ENCODE measurements at regions not wholly inside any gene's neighbourhood (a gene's known extent, or its start where the extent isn't known, plus 50 kb on each side); places are given as distances from the start of the nearest gene placed in this dataset.

GRCh38 chr14:61125867-61126572 lies 145.0 kb downstream of the SLC38A6 start:
- DNase-seq (ENCODE audit: low spot score): no peak
- in situ Hi-C loops (cut with MboI; ENCODE audit: low sequenced_read_pairs, unreplicated experiment): no loop called here
- TF ChIP-seq CTCF (IDR thresholded peaks at IDR 0.05; ENCODE audit: borderline replicate concordance, control extremely low read depth, extremely low read depth, insufficient read depth, missing control alignments): no peak

GRCh38 chr14:61125041-61125866 lies 144.2 kb downstream of the SLC38A6 start:
- in situ Hi-C loops (cut with MboI; ENCODE audit: low sequenced_read_pairs, unreplicated experiment): no loop called here

GRCh38 chr14:61122862-61123261 lies 141.8 kb downstream of the SLC38A6 start:
- no peak for TF ChIP-seq CTCF (IDR thresholded peaks at IDR 0.05; ENCODE audit: borderline replicate concordance, control extremely low read depth, extremely low read depth, insufficient read depth, missing control alignments)
- in situ Hi-C loops (cut with MboI; ENCODE audit: low sequenced_read_pairs, unreplicated experiment): no loop called here
- no peak for DNase-seq (ENCODE audit: low spot score)

More at GRCh38 chr14:61125041-61125866, 144.2 kb downstream of the SLC38A6 start:
- no peak for DNase-seq (ENCODE audit: low spot score)
- TF ChIP-seq CTCF (IDR thresholded peaks at IDR 0.05; ENCODE audit: borderline replicate concordance, control extremely low read depth, extremely low read depth, insufficient read depth, missing control alignments): no peak

- DNase-seq (ENCODE audit: low spot score): no peak
- in situ Hi-C loops (cut with MboI; ENCODE audit: low sequenced_read_pairs, unreplicated experiment): no loop called here
Measured at GRCh38 chr14:61121355-61121787, 140.3 kb downstream of the SLC38A6 start.

GRCh38 chr14:61120576-61120975 lies 139.5 kb downstream of the SLC38A6 start:
- DNase-seq (ENCODE audit: low spot score): no peak
- in situ Hi-C loops (cut with MboI; ENCODE audit: low sequenced_read_pairs, unreplicated experiment): no loop called here
- no peak for TF ChIP-seq CTCF (IDR thresholded peaks at IDR 0.05; ENCODE audit: borderline replicate concordance, control extremely low read depth, extremely low read depth, insufficient read depth, missing control alignments)

More at GRCh38 chr14:61121355-61121787, 140.3 kb downstream of the SLC38A6 start:
- no peak for TF ChIP-seq CTCF (IDR thresholded peaks at IDR 0.05; ENCODE audit: borderline replicate concordance, control extremely low read depth, extremely low read depth, insufficient read depth, missing control alignments)

- in situ Hi-C loops (cut with MboI; ENCODE audit: low sequenced_read_pairs, unreplicated experiment): no loop called here
- no peak for DNase-seq (ENCODE audit: low spot score)
- no peak for TF ChIP-seq CTCF (IDR thresholded peaks at IDR 0.05; ENCODE audit: borderline replicate concordance, control extremely low read depth, extremely low read depth, insufficient read depth, missing control alignments)
Measured at GRCh38 chr14:61119006-61119405, 138.0 kb downstream of the SLC38A6 start.
